IMR-90 (cell line): ENCODE measurements at regions not wholly inside any gene's neighbourhood (a gene's known extent, or its start where the extent isn't known, plus 50 kb on each side); places are given as distances from the start of the nearest gene placed in this dataset.

Source experiments
- ATAC-seq: fragments of 200-7000 bp; cut with Tn5 transposase; 2 replicates; pipeline ENCODE4 v1.9.1; 2020; ENCODE audit warnings: low read depth, mild to moderate bottlenecking, moderate library complexity
- BruUV-seq: library from RNA; stranded (reverse); fragments of 400-500 nt; replicated peaks from 2 replicates; lab custom pipeline; 2021; lab: Mats Ljungman, UMichigan
- CTCF ChIA-PET: fragments of 300-600 bp; formaldehyde crosslinking; extraction: SDS; loops from one replicate; lab custom pipeline; 2021; ENCODE audit warnings: antibody characterized with exemption; lab: Yijun Ruan, JAX
- POLR2A ChIA-PET: fragments of 300-600 bp; sonication (Branson Sonifier 250); formaldehyde crosslinking; loops from one replicate; lab custom pipeline; 2022; ENCODE audit warnings: antibody characterized with exemption; ENCODE audit not compliant: unreplicated experiment; lab: Charles Lee
- DNase-seq: peaks from one replicate; pipeline ENCODE4 v3.0.0; 2013
- H2AFZ ChIP-seq: replicated peaks from 2 replicates; pipeline ENCODE3; 2013; ENCODE audit warnings: low read length, mild to moderate bottlenecking; ENCODE audit not compliant: poor library complexity
- H2AK5ac ChIP-seq: 2 replicates; pipeline ENCODE4 v1.6.1; 2013; ENCODE audit warnings: low read depth, low read length, inconsistent platforms
- H2AK9ac ChIP-seq: replicated peaks from 2 replicates; pipeline ENCODE3; 2013; ENCODE audit warnings: mild to moderate bottlenecking, low read depth, low read length, moderate library complexity; ENCODE audit not compliant: poor library complexity
- H2BK120ac ChIP-seq: 2 replicates; pipeline ENCODE4 v1.6.1; 2013; ENCODE audit warnings: low read depth, low read length, inconsistent platforms
- H2BK15ac ChIP-seq: 3 replicates; pipeline ENCODE4 v1.6.1; 2013; ENCODE audit warnings: low read depth, low read length, inconsistent platforms
- H2BK20ac ChIP-seq: 2 replicates; pipeline ENCODE4 v1.6.1; 2013; ENCODE audit warnings: low read depth, mild to moderate bottlenecking, inconsistent platforms, low read length, moderate library complexity
- H2BK5ac ChIP-seq: 2 replicates; pipeline ENCODE4 v1.6.1; 2013; ENCODE audit warnings: mild to moderate bottlenecking, low read depth, low read length, inconsistent platforms; ENCODE audit not compliant: poor library complexity, severe bottlenecking
- H3K14ac ChIP-seq: replicated peaks from 2 replicates; pipeline ENCODE4 v1.6.1; 2013; ENCODE audit warnings: low read depth, low read length, inconsistent platforms
- H3K18ac ChIP-seq: 2 replicates; pipeline ENCODE4 v1.6.1; 2013; ENCODE audit warnings: low read depth, low read length, control low read depth
- H3K23ac ChIP-seq: 2 replicates; pipeline ENCODE4 v1.6.1; 2013; ENCODE audit warnings: low read depth, low read length, inconsistent platforms
- H3K27ac ChIP-seq: 2 replicates; pipeline ENCODE4 v1.5.1; 2013; ENCODE audit warnings: mild to moderate bottlenecking, control low read depth, low read length; ENCODE audit not compliant: insufficient read depth
- H3K27me3 ChIP-seq: 2 replicates; pipeline ENCODE4 v1.6.1; 2013; ENCODE audit warnings: low read length; ENCODE audit not compliant: control insufficient read depth, insufficient read depth
- H3K36me3 ChIP-seq: 2 replicates; pipeline ENCODE4 v1.6.1; 2013; ENCODE audit warnings: low read length, mixed read lengths; ENCODE audit not compliant: control insufficient read depth, insufficient read depth
- H3K4ac ChIP-seq: 2 replicates; pipeline ENCODE4 v1.6.1; 2013; ENCODE audit warnings: low read depth, low read length, inconsistent platforms
- H3K4me1 ChIP-seq: 2 replicates; pipeline ENCODE4 v1.6.1; 2013; ENCODE audit warnings: low read length, mixed read lengths; ENCODE audit not compliant: control insufficient read depth, insufficient read depth
- H3K4me2 ChIP-seq: 2 replicates; pipeline ENCODE4 v1.6.1; 2013; ENCODE audit warnings: low read depth, mild to moderate bottlenecking, control low read depth, low read length, moderate library complexity
- H3K4me3 ChIP-seq: 2 replicates; pipeline ENCODE4 v1.5.1; 2013; ENCODE audit warnings: low read depth, mild to moderate bottlenecking, control low read depth, low read length, moderate library complexity; ENCODE audit not compliant: insufficient read depth
- H3K56ac ChIP-seq: 2 replicates; pipeline ENCODE4 v1.6.1; 2013; ENCODE audit warnings: low read length, inconsistent platforms; ENCODE audit not compliant: insufficient read depth; ENCODE audit errors: extremely low read depth
- H3K79me1 ChIP-seq, 2 experiments: 2 replicates each; pipeline ENCODE4 v1.6.1; 2013; ENCODE audit warnings: low read length in 2 of 2, inconsistent platforms in 1 of 2, low read depth in 1 of 2
- H3K9ac ChIP-seq: 2 replicates; pipeline ENCODE4 v1.6.1; 2013; ENCODE audit warnings: low read depth, low read length, control low read depth
- H3K9me1 ChIP-seq: 2 replicates; pipeline ENCODE4 v1.6.1; 2013; ENCODE audit warnings: low read length, inconsistent platforms; ENCODE audit not compliant: insufficient read depth
- H3K9me3 ChIP-seq: 2 replicates; pipeline ENCODE4 v1.6.1; 2013; ENCODE audit warnings: low read length; ENCODE audit not compliant: control insufficient read depth, insufficient read depth
- H4K20me1 ChIP-seq: 2 replicates; pipeline ENCODE4 v1.6.1; 2013; ENCODE audit warnings: low read length, inconsistent platforms; ENCODE audit not compliant: insufficient read depth
- H4K5ac ChIP-seq: 2 replicates; pipeline ENCODE4 v1.6.1; 2013; ENCODE audit warnings: mild to moderate bottlenecking, low read depth, low read length, control low read depth
- H4K8ac ChIP-seq, 2 experiments: 2 replicates each; pipeline ENCODE4 v1.6.1; 2013; ENCODE audit warnings: low read depth in 2 of 2, low read length in 2 of 2, control low read depth in 1 of 2, inconsistent platforms in 1 of 2
- H4K91ac ChIP-seq: 2 replicates; pipeline ENCODE4 v1.6.1; 2013; ENCODE audit warnings: low read depth, low read length, inconsistent platforms; ENCODE audit not compliant: insufficient read depth
- CEBPB ChIP-seq: IDR thresholded peaks from 2 replicates; pipeline ENCODE4 v1.6.1; 2012; ENCODE audit warnings: low read depth, low read length, improper control_type of control experiment
- FOS ChIP-seq: fragments of 150-350 bp; IDR thresholded peaks from 2 replicates; pipeline ENCODE4 v1.6.1; 2016; ENCODE audit warnings: low read depth, low read length
- RFX5 ChIP-seq: IDR thresholded peaks from 2 replicates; pipeline ENCODE4 v1.8.0; 2012; ENCODE audit warnings: low read depth, mild to moderate bottlenecking, low read length, moderate library complexity
- WGBS, 2 experiments: methylation state at CpG; one replicate each; pipeline versions ENCODE4 v1.1.5 to v1.1.7; 2013; ENCODE audit warnings: missing lambda C conversion rate in 2 of 2; ENCODE audit not compliant: insufficient read length in 1 of 2; ENCODE audit errors: extremely low coverage in 2 of 2; 5-methylcytosine and 5-hydroxymethylcytosine counted together
- dilution Hi-C: fragments of 300-500 bp; cut with HindIII; formaldehyde crosslinking; loops from one replicate; pipeline ENCODE4 v1.14.3; 2018; ENCODE audit warnings: low sequenced_read_pairs; ENCODE audit not compliant: unreplicated experiment
- in situ Hi-C: fragments of 300-500 bp; cut with MboI; formaldehyde crosslinking; loops from 3 replicates; pipeline ENCODE4 v1.14.3; 2019; ENCODE audit warnings: low sequenced_read_pairs, inconsistent platforms, mixed read lengths
- intact Hi-C: fragments of 100-400 bp; cut with micrococcal nuclease; formaldehyde crosslinking; loops from 2 replicates; pipeline ENCODE4 v1.10.0; 2022

DNA sequence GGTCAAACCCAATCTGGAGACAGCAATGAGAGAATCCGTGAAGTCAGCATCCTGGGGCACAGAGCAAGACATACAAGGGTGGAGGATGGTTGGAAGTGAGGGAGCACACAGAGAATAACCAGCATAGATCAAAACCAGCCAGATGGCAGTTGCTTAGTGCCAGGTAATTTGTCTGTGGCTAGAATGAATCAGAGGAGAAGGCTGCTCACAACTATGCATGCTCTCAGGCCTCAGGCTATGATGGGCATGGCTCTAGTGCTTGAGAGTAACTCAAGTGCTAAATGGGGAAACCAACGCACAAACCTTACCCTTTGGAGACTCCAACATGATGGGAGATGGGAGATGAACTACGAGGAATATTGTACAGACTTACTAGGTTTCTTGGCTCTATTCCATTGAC lies 160.8 kb downstream of the DMRT2 start:
- H3K27me3 ChIP-seq = no peaks in the 10 kb centered on the region
- H3K4me3 ChIP-seq = no peak overlapping the region
- no peak overlapping the region for H4K5ac ChIP-seq
- no peak overlapping the region for H2BK20ac ChIP-seq
- no peak overlapping the region for H2AK9ac ChIP-seq
- no peak overlapping the region for H3K23ac ChIP-seq
- no peak overlapping the region for H3K4me2 ChIP-seq
- H2BK15ac ChIP-seq = no peak overlapping the region
- POLR2A ChIA-PET = no interaction called here
- H3K4ac ChIP-seq = no peak overlapping the region
- in situ Hi-C loops = no loop called here
- peaks cover 6% of the 10 kb centered on the region for H3K9me3 ChIP-seq
- H3K9ac ChIP-seq = no peak overlapping the region
- no peak overlapping the region for H2BK5ac ChIP-seq
- DNase-seq (no peak), ATAC-seq (no peak)
- CTCF ChIA-PET = no interaction called here
- no peak overlapping the region for H3K18ac ChIP-seq
- no peaks in the 10 kb centered on the region for H3K4me1 ChIP-seq
- H3K36me3 ChIP-seq = no peaks in the 10 kb centered on the region
- no peak overlapping the region for H3K56ac ChIP-seq
- H2BK120ac ChIP-seq = no peak overlapping the region
- intact Hi-C loops = no loop called here
- TF ChIP-seq RFX5 (no peak), CEBPB (no peak), FOS (no peak)
- no peaks in the 10 kb centered on the region for H3K79me1 ChIP-seq
- no TSS peak for BruUV-seq
- H4K20me1 ChIP-seq = no peaks in the 10 kb centered on the region
- H3K9me1 ChIP-seq = no peaks in the 10 kb centered on the region
- no peak overlapping the region for H3K27ac ChIP-seq
- H4K8ac ChIP-seq = no peak overlapping the region
- dilution Hi-C loops = no loop called here
- no peak overlapping the region for H2AFZ ChIP-seq
- H4K91ac ChIP-seq = no peak overlapping the region
- WGBS, 2 experiments = no CpG with 5 or more reads among the region's 3 CpGs
- no peak overlapping the region for H3K14ac ChIP-seq
- H2AK5ac ChIP-seq = no peak overlapping the region
